DMS153 treated with DMSO at 0.1 percent for 48 hours (cell line): ENCODE measurements at regions not wholly inside any gene's neighbourhood (a gene's known extent, or its start where the extent isn't known, plus 50 kb on each side); places are given as distances from the start of the nearest gene placed in this dataset.
"Not testable (repeated sequence)": the region's sequence is repeated elsewhere in the genome, so short reads cannot be mapped to it uniquely, and the experiment has no call there.

Source experiments
- DNase-seq: peaks from one replicate; lab custom pipeline; 2025; ENCODE audit not compliant: unreplicated experiment; lab: John Stamatoyannopoulos, UW

GRCh38 chr7:10521306-10521705, 452.4 kb upstream of the PHF14 start:
- DNase-seq: no peak

- DNase-seq: not testable (repeated sequence)
Measured at GRCh38 chr7:10533429-10533828, 440.2 kb upstream of the PHF14 start.

- DNase-seq: no peak
Measured at GRCh38 chr7:10536561-10536960, 437.1 kb upstream of the PHF14 start.

DNA sequence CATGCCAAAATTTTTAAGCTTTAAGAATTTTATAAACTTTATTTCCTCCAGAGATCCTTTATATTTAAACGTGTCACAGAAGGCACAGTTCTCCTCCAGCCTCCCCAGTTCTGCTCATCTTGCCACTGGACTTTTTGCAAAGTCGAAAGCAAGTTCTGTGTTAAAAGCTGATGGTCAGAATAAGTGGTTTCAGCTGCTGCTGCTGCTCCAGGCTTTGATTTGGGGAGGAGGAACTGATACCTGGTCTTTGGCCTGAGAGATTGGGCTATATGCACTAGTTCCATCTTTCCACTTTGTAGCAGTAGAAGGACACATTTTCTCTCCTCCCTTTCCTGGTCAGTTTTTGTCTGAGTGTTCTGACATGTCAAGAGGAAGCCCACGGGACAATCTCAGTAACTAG, 435.9 kb upstream of the PHF14 start:
- DNase-seq: no peak

- DNase-seq: no peak
Measured at GRCh38 chr7:10557375-10557774, 416.3 kb upstream of the PHF14 start.

GRCh38 chr7:10560497-10560896, 413.2 kb upstream of the PHF14 start:
- DNase-seq: no peak

GRCh38 chr7:10568891-10569290, 404.8 kb upstream of the PHF14 start:
- no peak for DNase-seq

DNA sequence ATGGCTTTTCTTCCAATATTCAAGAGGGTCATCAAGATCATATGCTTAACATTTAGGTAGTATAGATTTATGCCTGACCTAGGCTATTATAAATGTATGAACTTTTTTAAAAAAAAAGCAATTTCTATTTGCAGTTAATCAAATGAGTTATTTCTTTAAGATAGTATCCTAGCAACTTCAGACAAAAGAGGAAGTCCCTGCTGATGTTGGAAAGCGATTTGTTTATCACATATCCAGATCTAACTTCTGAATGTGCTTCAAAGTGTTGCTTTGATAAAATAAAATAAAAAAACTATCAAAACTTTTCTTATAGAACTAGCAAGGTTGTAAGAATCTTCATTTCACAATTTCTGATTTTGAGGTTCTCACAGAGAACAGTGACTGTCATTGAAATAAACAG, 401.9 kb upstream of the PHF14 start:
- DNase-seq: no peak

- no peak for DNase-seq
Measured at GRCh38 chr7:10577866-10578374, 395.8 kb upstream of the PHF14 start.

GRCh38 chr7:10579561-10579960, 394.1 kb upstream of the PHF14 start:
- DNase-seq: no peak

- DNase-seq: no peak
Measured at GRCh38 chr7:10584886-10585285, 388.8 kb upstream of the PHF14 start.

DNA sequence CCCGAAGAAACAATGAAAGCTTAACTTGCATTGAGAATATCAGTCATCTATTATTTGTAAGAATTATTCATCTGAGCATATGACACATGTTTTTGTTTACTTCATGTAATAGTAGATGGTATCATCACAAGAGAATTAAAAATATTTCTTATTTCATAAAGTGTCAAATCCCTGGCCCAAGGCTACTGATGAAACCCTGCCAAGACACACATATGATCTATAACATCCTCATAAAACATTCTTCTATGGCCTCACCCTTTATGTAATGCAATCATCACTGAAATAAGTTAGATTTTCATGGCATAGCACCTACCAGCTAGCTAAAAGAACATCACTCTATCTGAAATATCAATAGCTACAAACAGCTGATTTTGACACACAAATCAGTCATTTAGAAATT, 385.6 kb upstream of the PHF14 start:
- DNase-seq: no peak

DNA sequence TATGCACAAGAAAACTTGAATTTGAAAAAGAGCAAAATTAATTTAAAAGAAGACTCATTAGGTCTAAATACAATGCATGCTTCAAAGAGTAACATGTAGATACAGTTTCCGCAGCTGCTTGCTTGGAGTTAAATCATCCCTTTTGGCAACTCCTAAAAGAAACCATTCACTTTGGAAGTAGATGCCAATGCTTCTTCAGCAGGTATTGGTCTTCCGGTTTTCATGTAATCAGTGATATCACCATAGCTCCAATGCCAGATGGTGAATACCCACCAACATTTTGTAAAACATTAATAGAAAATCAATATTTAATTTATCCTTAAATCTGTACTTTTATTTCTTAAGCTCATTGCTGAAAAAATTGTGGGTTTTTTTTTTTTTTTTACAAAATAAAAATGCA, 381.1 kb upstream of the PHF14 start:
- no peak for DNase-seq

GRCh38 chr7:10593080-10593479, 380.6 kb upstream of the PHF14 start:
- DNase-seq: no peak

GRCh38 chr7:10596827-10597226, 376.8 kb upstream of the PHF14 start:
- no peak for DNase-seq

DNA sequence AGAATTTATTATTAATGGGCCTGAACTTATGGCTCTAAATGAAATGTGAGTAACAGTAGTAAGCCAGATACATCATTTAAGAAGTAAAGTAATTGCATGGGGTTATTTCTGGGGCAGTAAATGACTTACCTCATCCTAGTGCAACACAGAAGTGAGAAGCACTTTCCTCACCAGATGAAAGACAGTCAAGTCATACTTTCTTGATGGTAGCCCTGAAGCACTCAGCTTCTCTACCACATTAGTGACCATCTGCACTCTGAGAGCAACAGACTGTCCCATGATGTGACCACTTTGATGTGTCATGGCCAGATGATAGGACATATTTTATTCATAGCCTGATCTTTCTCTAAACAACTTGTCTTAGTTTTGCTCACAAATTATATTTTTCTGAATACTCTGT, 369.5 kb upstream of the PHF14 start:
- DNase-seq: no peak

GRCh38 chr7:10612950-10613349, 360.7 kb upstream of the PHF14 start:
- no peak for DNase-seq

- no peak for DNase-seq
Measured at GRCh38 chr7:10618953-10619352, 354.7 kb upstream of the PHF14 start.

- DNase-seq: no peak
Measured at GRCh38 chr7:10632712-10633111, 341.0 kb upstream of the PHF14 start.

DNA sequence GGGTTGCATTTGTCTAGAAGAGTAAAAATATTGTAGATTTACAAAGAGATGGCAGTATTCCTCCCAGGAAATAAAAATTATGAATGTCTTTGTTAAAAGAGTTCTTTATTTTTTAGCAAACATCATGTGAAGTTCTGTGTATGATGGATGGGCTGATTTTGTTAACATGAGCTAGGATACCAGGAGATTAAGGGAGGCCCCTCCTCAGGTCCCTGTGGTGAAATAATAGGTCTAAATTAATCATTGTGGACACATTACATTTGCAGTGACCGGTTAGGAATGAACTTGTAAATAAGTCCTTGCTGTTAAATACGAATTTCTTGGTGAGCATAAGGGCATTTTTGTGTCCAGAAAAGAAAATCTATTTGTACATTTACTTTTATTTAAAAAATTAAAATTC, 339.4 kb upstream of the PHF14 start:
- DNase-seq: no peak

DNA sequence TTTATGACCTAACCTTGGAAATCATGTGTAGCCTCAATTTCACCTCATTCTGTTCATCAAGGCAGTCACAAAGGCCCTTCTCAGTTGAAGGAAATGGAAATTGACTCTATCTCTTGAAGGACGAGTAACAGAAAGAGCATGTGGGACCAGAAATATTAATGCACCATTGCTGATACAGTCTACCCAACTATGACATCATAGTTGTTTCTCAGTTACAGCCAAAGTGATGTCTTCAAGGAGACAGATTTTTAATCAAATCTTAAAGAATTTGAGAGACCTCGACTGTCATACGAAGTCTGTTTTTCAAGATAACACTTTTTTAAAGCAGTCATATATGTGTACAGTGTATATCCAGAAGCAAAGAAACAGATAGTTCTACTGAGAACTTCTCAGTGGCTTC, 335.7 kb upstream of the PHF14 start:
- no peak for DNase-seq

DNA sequence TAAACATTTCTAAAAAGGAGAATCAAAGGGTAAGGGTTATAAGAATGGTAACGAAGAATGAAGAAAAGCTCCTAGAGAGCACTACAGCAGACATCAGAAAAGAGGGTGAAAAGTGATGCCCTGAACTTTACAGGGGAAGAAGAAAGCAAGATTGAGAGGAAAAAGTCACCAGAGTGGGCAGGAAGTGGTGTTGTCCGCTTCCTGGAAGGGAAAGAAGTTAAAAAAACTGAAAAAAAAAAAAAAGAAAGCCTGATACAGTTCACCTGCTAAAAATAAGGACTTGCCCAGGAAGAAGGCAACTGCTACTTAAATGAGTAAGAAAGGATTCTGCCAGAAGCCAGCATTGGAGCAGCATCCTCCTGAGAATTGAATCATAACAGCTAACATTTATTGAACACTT, 330.1 kb upstream of the PHF14 start:
- no peak for DNase-seq

GRCh38 chr7:10644849-10645248, 328.8 kb upstream of the PHF14 start:
- no peak for DNase-seq

- no peak for DNase-seq
Measured at GRCh38 chr7:10646194-10646593, 327.5 kb upstream of the PHF14 start.
